Activated T-cell treated with anti-CD3 and anti-CD28 coated beads, Interleukin-2, amount 50 U/mL, for 4 hours (primary cell): ENCODE measurements at regions not wholly inside any gene's neighbourhood (a gene's known extent, or its start where the extent isn't known, plus 50 kb on each side); places are given as distances from the start of the nearest gene placed in this dataset.
"Not testable (repeated sequence)": the region's sequence is repeated elsewhere in the genome, so short reads cannot be mapped to it uniquely, and the experiment has no call there.

ENCODE experiments used
- ATAC-seq, 2 donors: fragments of 200-7000 bp; cut with Tn5 transposase; one replicate each; pipeline ENCODE4 v1.10.0; 2021
- DNase-seq: peaks from one replicate; pipeline ENCODE4 v3.0.0-alpha.2; 2020
- H3K27me3 Mint-ChIP-seq: one replicate; pipeline ENCODE4 v1.8.0; 2021; ENCODE audit warnings: low read depth, mixed read lengths
- H3K36me3 Mint-ChIP-seq: one replicate; pipeline ENCODE4 v1.8.0; 2022; ENCODE audit warnings: mixed read lengths; ENCODE audit not compliant: insufficient read depth
- H3K4me1 Mint-ChIP-seq: one replicate; pipeline ENCODE4 v1.8.0; 2021; ENCODE audit warnings: low read depth, mixed read lengths
- H3K4me3 Mint-ChIP-seq: one replicate; pipeline ENCODE4 v1.8.0; 2021; ENCODE audit warnings: mild to moderate bottlenecking, moderate library complexity, mixed read lengths
- H3K9me3 Mint-ChIP-seq: one replicate; pipeline ENCODE4 v1.8.0; 2021; ENCODE audit warnings: mixed read lengths

DNA sequence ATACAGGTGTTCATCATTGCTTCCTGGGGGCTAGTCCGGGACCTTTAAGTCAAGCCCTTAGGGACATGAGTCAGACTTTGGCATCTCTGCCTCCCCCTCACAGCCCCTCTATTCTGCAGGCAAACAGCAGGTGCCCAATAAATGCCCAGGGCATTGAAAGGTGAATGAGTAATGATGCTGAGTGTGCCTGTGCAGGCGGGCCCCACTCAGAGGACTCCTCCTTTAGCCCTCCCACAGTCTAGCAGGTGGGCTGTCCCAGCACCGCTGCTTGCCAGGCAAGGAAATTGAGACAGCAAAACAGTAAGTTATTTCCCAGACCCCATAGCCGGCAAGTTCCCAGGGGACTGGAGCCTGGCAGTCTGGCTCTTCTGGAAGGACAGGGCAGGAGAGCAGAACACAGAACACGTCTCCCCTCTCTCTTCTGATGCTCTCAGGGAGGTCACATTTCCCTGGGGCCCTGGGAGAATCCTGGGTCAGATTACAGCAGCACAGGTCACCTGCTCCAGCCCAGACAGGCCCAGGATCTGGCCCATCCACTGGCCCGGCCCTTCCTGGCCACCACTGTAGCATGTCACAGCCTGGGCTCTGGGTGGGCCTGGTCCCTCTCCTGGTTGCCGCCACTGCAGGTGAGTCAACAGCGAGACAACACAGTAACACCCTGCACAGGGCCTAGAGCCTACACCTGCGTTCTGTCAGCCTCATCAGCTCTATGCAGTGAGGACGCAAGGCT, 108.7 kb upstream of the MTLN start:
- DNase-seq, H3K36me3 Mint-ChIP-seq, H3K4me1 Mint-ChIP-seq, H3K9me3 Mint-ChIP-seq, H3K4me3 Mint-ChIP-seq, ATAC-seq, H3K27me3 Mint-ChIP-seq: not testable (repeated sequence)

DNA sequence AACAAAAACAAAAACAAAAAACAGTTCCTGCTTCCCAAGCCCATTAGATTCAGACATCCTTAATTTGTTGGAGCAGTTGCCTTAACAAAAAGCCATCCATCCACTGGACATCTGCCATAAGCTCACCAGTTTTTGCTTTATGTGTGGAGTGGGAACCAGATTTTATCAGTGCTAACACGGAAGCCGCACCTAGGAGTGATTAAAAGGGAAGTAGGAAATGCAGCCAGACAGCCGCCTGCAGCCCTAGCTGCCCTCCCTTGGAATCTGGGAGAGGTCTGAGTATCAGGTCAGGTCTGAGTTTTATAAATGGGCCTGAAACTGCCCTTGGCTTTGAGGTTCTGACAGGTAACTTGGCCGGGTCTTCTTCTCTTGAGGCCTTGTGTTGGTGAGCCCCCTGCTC, 106.6 kb upstream of the MTLN start:
- H3K36me3 Mint-ChIP-seq, ATAC-seq, H3K4me3 Mint-ChIP-seq, H3K27me3 Mint-ChIP-seq, DNase-seq, H3K9me3 Mint-ChIP-seq, H3K4me1 Mint-ChIP-seq: not testable (repeated sequence)

DNA sequence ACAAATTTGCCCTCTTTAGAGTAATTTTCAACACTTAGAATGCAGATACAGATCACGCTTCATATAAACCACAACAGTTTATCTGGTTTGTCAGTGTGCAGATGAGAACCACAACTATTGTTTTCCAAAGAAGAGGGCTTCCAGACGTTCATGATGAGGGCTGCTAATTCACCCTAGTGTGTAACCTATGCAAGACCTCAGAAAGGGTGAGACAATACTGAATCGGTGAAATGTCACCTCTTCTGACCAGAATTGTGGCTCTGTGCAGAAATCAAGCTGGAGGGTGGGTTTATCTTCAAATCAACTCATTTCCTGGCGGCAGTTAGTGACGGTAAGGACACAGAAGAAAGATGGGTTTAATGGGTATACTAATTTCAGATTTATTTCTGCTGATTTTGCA, 105.0 kb upstream of the MTLN start:
- H3K9me3 Mint-ChIP-seq, DNase-seq, H3K36me3 Mint-ChIP-seq, H3K4me1 Mint-ChIP-seq, H3K27me3 Mint-ChIP-seq, H3K4me3 Mint-ChIP-seq: not testable (repeated sequence)
- ATAC-seq: peak in 1 of 2 donors; percentile 74

DNA sequence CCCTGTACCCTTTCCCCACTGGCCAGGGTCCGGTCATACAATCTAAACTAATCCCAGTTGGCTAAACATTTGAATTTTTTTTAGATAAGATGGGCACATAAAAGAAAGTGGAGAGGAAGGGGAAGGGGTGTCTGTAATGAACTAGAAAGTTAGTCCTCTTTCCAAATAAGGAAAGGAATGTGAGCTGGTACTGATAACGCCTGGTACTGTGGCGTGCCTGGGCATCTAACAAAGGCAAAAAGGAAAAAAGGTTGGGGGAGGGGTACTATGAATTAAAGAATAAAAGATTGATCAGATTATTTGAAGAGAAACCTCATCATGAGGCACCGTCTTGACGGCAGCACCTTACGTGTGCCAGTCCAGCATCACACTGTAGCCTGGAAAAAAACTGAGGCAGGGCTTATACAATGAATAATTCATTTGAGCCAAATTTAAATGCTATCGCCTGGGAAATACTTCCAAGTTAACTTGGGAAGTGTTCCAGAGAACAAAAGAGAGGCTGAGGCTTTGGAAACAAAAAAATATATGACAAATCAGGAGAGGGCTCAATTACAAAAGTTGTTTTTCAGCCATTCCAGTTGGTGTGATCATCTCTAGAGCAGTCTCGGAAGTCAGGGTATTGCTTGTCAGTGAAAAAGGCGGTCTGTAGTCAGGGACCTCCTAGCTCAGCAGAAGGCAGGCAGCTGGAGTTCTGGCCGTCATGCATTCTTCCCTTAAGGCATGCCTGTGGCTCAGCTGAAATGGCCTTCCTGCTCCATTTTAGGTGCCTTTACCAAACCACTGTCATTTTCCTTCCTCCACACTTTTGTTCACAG, 103.9 kb upstream of the MTLN start:
- H3K27me3 Mint-ChIP-seq, H3K36me3 Mint-ChIP-seq, H3K9me3 Mint-ChIP-seq, DNase-seq, H3K4me3 Mint-ChIP-seq, ATAC-seq, H3K4me1 Mint-ChIP-seq: not testable (repeated sequence)

DNA sequence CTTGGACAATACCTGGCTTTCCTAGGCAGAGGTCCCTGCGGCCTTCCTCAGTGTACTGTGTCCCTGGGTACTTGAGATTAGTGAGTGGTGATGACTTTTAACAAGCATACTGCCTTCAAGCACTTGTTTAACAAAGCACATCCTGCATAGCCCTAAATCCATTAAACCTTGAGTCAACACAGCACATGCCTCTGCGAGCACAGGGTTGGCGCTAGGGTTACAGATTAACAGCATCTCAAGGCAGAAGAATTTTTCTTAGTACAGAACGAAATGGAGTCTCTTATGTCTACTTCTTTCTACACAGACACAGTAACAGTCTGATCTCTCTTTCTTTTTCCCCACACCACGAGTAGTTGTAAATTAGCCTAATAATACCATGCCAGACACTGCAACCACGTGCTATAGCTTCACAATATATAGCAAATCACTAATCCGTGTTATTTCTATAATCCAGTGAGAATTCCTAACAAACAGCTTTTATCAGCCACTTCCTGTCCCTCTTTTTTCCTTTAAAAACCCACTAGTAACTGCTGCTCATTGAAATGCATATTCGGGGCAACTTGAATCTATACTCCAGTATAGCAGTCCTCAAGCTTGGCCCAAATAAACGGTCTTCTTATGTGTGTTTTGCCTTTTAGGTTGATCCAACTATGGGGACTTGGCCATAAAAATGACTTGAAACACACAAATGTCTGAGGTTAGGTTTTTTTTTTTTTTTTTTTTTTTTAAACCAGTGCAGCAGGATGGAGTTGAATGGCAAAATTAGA, 102.9 kb upstream of the MTLN start:
- ATAC-seq, H3K36me3 Mint-ChIP-seq, H3K4me3 Mint-ChIP-seq, H3K9me3 Mint-ChIP-seq, H3K27me3 Mint-ChIP-seq, H3K4me1 Mint-ChIP-seq, DNase-seq: not testable (repeated sequence)

DNA sequence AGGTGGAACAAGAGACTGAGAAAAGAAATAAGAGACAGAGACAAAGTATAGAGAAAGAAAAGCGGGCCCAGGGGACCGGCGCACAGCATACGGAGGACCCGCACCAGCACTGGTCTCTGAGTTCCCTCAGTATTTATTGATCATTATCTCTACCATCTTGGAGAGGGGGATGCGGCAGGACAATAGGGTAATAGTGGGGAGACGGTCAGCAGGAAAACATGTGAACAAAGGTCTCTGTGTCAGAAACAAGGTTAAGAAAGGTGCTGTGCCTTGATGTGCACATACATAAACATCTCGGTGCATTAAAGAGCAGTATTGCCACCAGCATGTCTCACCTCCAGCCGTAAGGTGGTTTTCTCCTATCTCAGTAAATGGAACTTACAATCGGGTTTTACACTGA, 102.1 kb upstream of the MTLN start:
- not testable (repeated sequence) for H3K4me3 Mint-ChIP-seq, H3K9me3 Mint-ChIP-seq, DNase-seq, H3K27me3 Mint-ChIP-seq, H3K4me1 Mint-ChIP-seq, ATAC-seq, H3K36me3 Mint-ChIP-seq

DNA sequence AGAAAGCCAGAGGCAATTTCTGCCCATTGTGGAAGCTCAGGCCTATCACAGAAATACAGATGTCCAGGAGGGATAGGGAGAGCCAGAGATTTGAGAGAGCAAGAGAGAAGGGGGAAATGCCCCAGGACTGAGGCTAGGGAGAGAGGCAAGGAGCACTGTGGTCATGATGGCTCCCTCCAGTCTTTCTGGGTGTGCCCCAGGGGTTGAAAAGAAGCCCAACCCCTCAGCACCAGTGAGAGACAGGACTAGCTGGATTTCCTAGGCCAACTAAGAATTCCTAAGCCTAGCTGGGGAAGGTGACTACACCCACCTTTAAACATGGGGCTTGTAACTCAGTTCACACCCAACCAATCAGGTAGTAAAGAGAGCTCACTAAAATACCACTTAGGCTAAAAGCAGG, 100.7 kb upstream of the MTLN start:
- DNase-seq, H3K27me3 Mint-ChIP-seq, H3K9me3 Mint-ChIP-seq, H3K4me3 Mint-ChIP-seq, H3K4me1 Mint-ChIP-seq, H3K36me3 Mint-ChIP-seq, ATAC-seq: not testable (repeated sequence)

DNA sequence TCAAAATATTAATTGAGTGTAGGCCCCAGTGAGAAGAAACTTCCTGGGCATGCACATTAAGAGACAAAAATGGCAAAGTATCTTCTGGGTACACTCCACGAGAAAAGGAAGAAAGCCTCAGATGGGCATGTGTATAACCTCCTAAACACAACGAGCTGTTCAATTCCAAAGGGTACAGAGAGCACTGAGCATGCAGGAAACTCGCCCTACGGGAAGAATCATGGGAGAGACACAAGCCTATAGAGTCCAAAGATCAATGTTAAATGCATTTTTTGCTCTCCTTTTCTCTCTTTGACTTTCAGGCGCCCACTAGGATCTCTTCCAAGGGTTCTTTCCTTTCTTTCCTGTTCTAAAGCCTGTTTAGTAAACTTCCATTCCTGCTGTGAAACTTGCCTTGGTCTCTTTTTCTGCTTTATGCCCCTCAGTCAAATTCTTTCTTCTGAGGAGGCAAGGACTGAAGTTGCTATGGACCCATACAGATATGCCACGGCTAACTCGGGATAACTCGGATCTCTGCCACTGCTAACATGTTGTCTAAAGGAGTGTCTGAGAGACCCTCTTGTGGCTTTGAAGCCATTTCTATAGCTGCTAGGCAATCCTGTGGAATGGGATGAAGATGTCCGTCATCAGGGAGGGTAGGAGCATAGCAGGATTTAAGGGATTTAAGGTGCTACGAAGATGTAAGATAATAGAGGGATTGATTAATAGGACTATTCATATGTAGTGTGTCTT, 99.5 kb upstream of the MTLN start:
- not testable (repeated sequence) for H3K9me3 Mint-ChIP-seq, DNase-seq, H3K4me1 Mint-ChIP-seq, H3K36me3 Mint-ChIP-seq, ATAC-seq, H3K4me3 Mint-ChIP-seq, H3K27me3 Mint-ChIP-seq

DNA sequence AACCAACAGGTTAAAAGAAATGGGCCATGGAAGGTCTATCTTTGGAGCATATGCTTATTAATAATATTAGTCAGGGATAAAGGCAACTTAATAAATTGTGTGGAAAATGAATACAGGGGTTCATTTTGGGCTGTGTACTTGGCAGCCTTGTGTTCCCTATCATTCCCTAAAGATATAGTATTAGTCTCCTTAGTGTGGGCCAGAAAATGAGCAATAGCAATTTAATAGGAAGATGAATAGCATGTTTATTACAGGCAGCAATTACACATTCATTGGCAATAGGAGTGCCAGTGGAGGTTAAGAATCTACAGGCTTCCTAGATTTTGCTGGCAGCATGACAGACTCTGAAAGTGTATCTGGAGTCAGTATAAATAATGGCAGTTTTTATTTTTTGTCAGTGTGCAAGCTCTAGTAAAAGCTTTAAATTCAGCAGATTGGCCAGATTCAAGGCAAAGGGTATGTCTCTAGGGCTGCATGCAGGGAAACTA, 98.7 kb upstream of the MTLN start:
- H3K27me3 Mint-ChIP-seq, H3K9me3 Mint-ChIP-seq, H3K4me3 Mint-ChIP-seq, H3K36me3 Mint-ChIP-seq, DNase-seq, H3K4me1 Mint-ChIP-seq, ATAC-seq: not testable (repeated sequence)

DNA sequence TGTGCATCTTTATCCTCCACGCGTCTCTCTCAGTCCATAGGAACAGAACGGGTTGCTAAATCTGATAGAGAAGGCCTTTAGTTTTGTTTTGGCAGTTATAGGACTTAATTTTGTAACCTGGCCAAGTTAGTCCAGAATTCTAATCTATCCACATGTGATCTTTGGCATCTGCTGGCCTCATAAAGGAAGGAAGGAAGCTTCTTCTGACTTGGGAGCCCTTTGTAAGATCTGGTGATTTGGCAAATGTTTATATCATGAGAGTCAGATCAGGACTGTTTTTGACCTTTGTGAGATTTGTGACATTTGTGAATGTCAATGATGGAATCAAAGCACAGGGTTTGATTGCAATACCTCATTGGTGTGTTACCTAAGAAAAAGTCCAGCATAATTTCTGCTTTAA, 96.4 kb upstream of the MTLN start:
- H3K27me3 Mint-ChIP-seq, H3K36me3 Mint-ChIP-seq, H3K9me3 Mint-ChIP-seq, H3K4me3 Mint-ChIP-seq, H3K4me1 Mint-ChIP-seq, DNase-seq, ATAC-seq: not testable (repeated sequence)

DNA sequence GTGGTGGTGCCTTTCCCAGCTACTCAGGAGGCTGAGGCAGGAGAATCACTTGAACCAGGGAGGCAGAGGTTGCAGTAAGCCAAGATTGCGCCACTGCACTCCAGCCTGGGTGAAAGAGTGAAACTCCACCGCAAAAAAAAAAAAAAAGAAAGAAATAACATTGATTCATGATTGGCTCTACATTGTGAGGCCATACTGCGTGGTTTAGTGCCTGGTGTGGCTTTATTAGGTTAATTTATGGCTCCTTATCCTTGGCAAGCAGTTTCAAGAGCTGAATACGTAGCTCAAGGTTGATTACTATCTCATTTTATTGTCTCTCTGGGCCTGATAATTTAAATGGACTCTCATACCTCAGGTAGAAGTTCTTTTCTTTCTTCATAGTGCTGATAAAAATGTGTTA, 80.5 kb upstream of the MTLN start:
- not testable (repeated sequence) for H3K9me3 Mint-ChIP-seq, H3K4me3 Mint-ChIP-seq, H3K36me3 Mint-ChIP-seq, ATAC-seq, H3K27me3 Mint-ChIP-seq, DNase-seq, H3K4me1 Mint-ChIP-seq

DNA sequence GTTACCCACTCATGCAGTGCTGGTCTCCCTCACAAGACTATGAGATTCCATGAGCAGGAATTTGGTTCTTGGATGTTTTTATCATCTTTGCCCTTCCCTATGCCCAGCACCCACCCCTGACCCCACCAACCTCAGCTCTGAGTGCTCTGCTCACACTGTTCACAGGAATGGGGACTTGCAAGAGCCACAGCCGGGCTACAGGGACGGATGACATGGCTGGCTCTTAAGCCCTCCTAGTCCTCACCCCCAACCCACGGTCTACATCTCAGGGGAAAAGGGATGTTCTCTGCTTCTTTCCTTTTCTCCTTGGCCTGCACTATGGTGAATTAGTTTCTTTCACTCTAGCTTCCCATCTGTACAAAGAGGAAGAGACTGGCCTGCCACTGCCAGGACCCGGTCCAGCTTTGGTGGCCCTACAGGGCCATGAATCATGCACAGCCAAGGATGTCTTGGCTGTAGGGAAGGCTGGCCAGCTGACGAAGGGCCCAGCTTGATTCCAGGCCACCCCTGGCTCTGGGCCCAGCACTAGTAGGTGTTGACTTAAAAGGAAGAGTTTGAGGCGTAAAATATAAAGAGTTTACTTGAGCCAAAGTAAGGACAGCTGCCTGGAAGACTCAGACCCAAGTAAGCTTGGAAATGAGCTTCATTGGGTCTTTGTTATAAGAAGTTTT, 79.7 kb upstream of the MTLN start:
- H3K9me3 Mint-ChIP-seq, DNase-seq, H3K36me3 Mint-ChIP-seq, H3K4me3 Mint-ChIP-seq, ATAC-seq, H3K4me1 Mint-ChIP-seq, H3K27me3 Mint-ChIP-seq: not testable (repeated sequence)

DNA sequence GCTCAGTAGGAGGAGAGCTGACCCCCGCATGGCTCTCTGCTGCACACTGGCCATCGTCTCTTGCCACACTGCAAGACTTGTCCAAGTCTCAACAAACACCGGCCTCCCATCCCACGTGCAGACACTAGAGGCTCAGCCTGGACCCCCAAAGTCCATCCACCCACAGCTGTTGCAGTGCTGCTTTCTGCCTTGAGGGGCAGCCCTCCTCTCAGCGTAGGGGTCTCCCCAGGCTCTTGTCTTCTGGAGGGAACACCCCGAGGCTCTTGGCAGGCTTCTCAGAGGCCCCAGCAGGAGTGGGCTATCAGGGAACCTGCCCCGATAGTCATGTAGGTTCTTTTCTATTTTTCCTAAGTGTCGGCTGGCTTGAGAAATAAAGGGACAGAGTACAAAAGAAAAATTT, 75.5 kb upstream of the MTLN start:
- H3K36me3 Mint-ChIP-seq, DNase-seq, H3K9me3 Mint-ChIP-seq, H3K4me1 Mint-ChIP-seq, H3K27me3 Mint-ChIP-seq, H3K4me3 Mint-ChIP-seq, ATAC-seq: not testable (repeated sequence)

DNA sequence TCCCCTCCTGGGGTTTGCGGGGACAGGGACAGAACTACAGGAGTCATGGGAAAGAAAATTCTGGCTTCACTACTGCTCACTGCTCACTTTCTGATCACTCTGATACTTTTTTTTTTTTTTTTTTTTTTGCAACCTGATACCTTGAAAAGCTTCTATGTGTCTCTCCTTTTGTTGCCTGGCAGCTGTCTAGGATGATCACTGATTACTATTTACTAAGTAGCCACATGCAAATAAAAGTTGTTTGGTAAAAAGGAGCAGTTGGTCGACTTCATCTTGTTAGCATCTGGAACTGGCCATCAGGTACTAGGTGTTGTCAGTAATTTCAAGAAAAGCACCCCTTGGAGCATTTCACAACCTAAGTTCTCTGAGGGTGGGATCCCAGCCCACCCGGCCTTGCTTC, 74.9 kb upstream of the MTLN start:
- ATAC-seq, H3K4me3 Mint-ChIP-seq, H3K36me3 Mint-ChIP-seq, H3K27me3 Mint-ChIP-seq, DNase-seq, H3K4me1 Mint-ChIP-seq, H3K9me3 Mint-ChIP-seq: not testable (repeated sequence)
